GM19438 (cell line): ENCODE measurements at regions not wholly inside any gene's neighbourhood (a gene's known extent, or its start where the extent isn't known, plus 50 kb on each side); places are given as distances from the start of the nearest gene placed in this dataset.
"Not testable (repeated sequence)": the region's sequence is repeated elsewhere in the genome, so short reads cannot be mapped to it uniquely, and the experiment has no call there.

Source experiments
- ATAC-seq: cut with Tn5 transposase; IDR thresholded peaks from one replicate; pipeline ENCODE4 v1.9.1; 2021; ENCODE audit warnings: low read depth; ENCODE audit not compliant: unreplicated experiment

- ATAC-seq = no peak
These were observed 347.9 kb downstream of the ADCYAP1 start for GRCh38 chr18:1252534-1252933.

GRCh38 chr18:1252936-1253335 lies 348.3 kb downstream of the ADCYAP1 start:
- no peak for ATAC-seq

- ATAC-seq = no peak
These were observed 349.2 kb downstream of the ADCYAP1 start for GRCh38 chr18:1253827-1254226.

- ATAC-seq = no peak
These were observed 356.4 kb downstream of the ADCYAP1 start for GRCh38 chr18:1261054-1261453.

- ATAC-seq = no peak
These were observed 362.4 kb downstream of the ADCYAP1 start for GRCh38 chr18:1267021-1267420.

- no peak for ATAC-seq
These were observed 365.4 kb downstream of the ADCYAP1 start for GRCh38 chr18:1270081-1270480.

GRCh38 chr18:1273469-1273868 lies 368.8 kb downstream of the ADCYAP1 start:
- no peak for ATAC-seq

- ATAC-seq = no peak
These were observed 387.5 kb downstream of the ADCYAP1 start for GRCh38 chr18:1292167-1292566.

GRCh38 chr18:1294229-1294628 lies 389.6 kb downstream of the ADCYAP1 start:
- no peak for ATAC-seq

GRCh38 chr18:1296237-1296636 lies 391.6 kb downstream of the ADCYAP1 start:
- ATAC-seq = no peak

- ATAC-seq = no peak
These were observed 398.2 kb downstream of the ADCYAP1 start for GRCh38 chr18:1302861-1303260.

- ATAC-seq = no peak
These were observed 399.8 kb downstream of the ADCYAP1 start for GRCh38 chr18:1304392-1304992.

GRCh38 chr18:1306641-1307040 lies 402.0 kb downstream of the ADCYAP1 start:
- no peak for ATAC-seq

- no peak for ATAC-seq
These were observed 404.0 kb downstream of the ADCYAP1 start for GRCh38 chr18:1308686-1309085.

GRCh38 chr18:1311376-1311775 lies 406.7 kb downstream of the ADCYAP1 start:
- ATAC-seq = no peak

- not testable (repeated sequence) for ATAC-seq
These were observed 430.7 kb downstream of the ADCYAP1 start for GRCh38 chr18:1335345-1335744.

GRCh38 chr18:1350931-1351450 lies 446.3 kb downstream of the ADCYAP1 start:
- ATAC-seq = no peak

GRCh38 chr18:1353025-1353424 lies 448.4 kb downstream of the ADCYAP1 start:
- ATAC-seq = no peak

- ATAC-seq = no peak
These were observed 453.1 kb downstream of the ADCYAP1 start for GRCh38 chr18:1357724-1358123.

GRCh38 chr18:1361936-1362335 lies 457.3 kb downstream of the ADCYAP1 start:
- ATAC-seq = no peak

- ATAC-seq = no peak
These were observed 465.9 kb downstream of the ADCYAP1 start for GRCh38 chr18:1370552-1370951.

- no peak for ATAC-seq
These were observed 467.1 kb downstream of the ADCYAP1 start for GRCh38 chr18:1371724-1372123.

- ATAC-seq = no peak
These were observed 478.8 kb downstream of the ADCYAP1 start for GRCh38 chr18:1383465-1383864.
